ENCODE measurements at regions not wholly inside any gene's neighbourhood (a gene's known extent, or its start where the extent isn't known, plus 50 kb on each side); places are given as distances from the start of the nearest gene placed in this dataset.

GRCh38 chr20:24819331-24819965, 129.6 kb upstream of the CST7 start:
- H3K27me3 ChIP-seq (ENCODE audit: insufficient read depth in 3 of 3, low read length in 2 of 3): no peaks in the 10 kb centered on the region
- ATAC-seq (no peak), DNase-seq (no peak)
- no peak overlapping the region for H3K4me3 ChIP-seq
- no peaks in the 10 kb centered on the region for H3K36me3 ChIP-seq (ENCODE audit: insufficient read depth in 1 of 2, low read depth in 1 of 2)
- no peaks in the 10 kb centered on the region for H3K4me1 ChIP-seq
- H3K27ac ChIP-seq: no peak overlapping the region
- intact Hi-C loops (cut with DNase I): no loop called here
- 83 to 89% (median 85%) methylated on average over 14 of the region's 14 CpGs for WGBS, 3 donors
- no peaks in the 10 kb centered on the region for H3K9me3 ChIP-seq
- TF ChIP-seq CTCF (IDR thresholded peaks at IDR 0.05): no peak

GRCh38 chr20:24820345-24820744, 128.7 kb upstream of the CST7 start:
- Histone ChIP-seq H3K36me3 (ENCODE audit: insufficient read depth in 1 of 2, low read depth in 1 of 2) (no peaks in the 10 kb centered on the region), H3K9me3 (no peaks in the 10 kb centered on the region), H3K27me3 (ENCODE audit: insufficient read depth in 3 of 3, low read length in 2 of 3) (no peaks in the 10 kb centered on the region), H3K4me3 (no peak overlapping the region), H3K4me1 (no peaks in the 10 kb centered on the region), H3K27ac (no peak overlapping the region)
- no peak for ATAC-seq
- intact Hi-C loops (cut with DNase I): no loop called here
- no peak for TF ChIP-seq CTCF (IDR thresholded peaks at IDR 0.05)
- DNase-seq: no peak
- 89 to 95% (median 91%) methylated on average over 6 of the region's 6 CpGs for WGBS, 3 donors

- DNase-seq (no peak), ATAC-seq (no peak)
- TF ChIP-seq CTCF (IDR thresholded peaks at IDR 0.05): no peak
- no peaks in the 10 kb centered on the region for H3K4me1 ChIP-seq
- no peaks in the 10 kb centered on the region for H3K9me3 ChIP-seq
- no peak overlapping the region for H3K27ac ChIP-seq
- H3K27me3 ChIP-seq (ENCODE audit: insufficient read depth in 3 of 3, low read length in 2 of 3): no peaks in the 10 kb centered on the region
- no peaks in the 10 kb centered on the region for H3K36me3 ChIP-seq (ENCODE audit: insufficient read depth in 1 of 2, low read depth in 1 of 2)
- intact Hi-C loops (cut with DNase I): no loop called here
- WGBS, 3 donors: 88 to 91% (median 91%) methylated on average over 8 of the region's 8 CpGs
- H3K4me3 ChIP-seq: no peak overlapping the region
Observed at GRCh38 chr20:24821391-24821790, 127.7 kb upstream of the CST7 start.

GRCh38 chr20:24823176-24823784, 125.8 kb upstream of the CST7 start:
- H3K27me3 ChIP-seq (ENCODE audit: insufficient read depth in 3 of 3, low read length in 2 of 3): no peaks in the 10 kb centered on the region
- no peaks in the 10 kb centered on the region for H3K36me3 ChIP-seq (ENCODE audit: insufficient read depth in 1 of 2, low read depth in 1 of 2)
- 78 to 82% (median 78%) methylated on average over 8 of the region's 8 CpGs for WGBS, 3 donors
- intact Hi-C loops (cut with DNase I): no loop called here
- no peak for ATAC-seq
- no peaks in the 10 kb centered on the region for H3K9me3 ChIP-seq
- TF ChIP-seq CTCF (IDR thresholded peaks at IDR 0.05): no peak
- H3K4me1 ChIP-seq: no peaks in the 10 kb centered on the region
- no peak overlapping the region for H3K27ac ChIP-seq
- no peak for DNase-seq
- no peak overlapping the region for H3K4me3 ChIP-seq
